ENCODE measurements at regions not wholly inside any gene's neighbourhood (a gene's known extent, or its start where the extent isn't known, plus 50 kb on each side); places are given as distances from the start of the nearest gene placed in this dataset.
"Not testable (repeated sequence)": the region's sequence is repeated elsewhere in the genome, so short reads cannot be mapped to it uniquely, and the experiment has no call there.

DNA sequence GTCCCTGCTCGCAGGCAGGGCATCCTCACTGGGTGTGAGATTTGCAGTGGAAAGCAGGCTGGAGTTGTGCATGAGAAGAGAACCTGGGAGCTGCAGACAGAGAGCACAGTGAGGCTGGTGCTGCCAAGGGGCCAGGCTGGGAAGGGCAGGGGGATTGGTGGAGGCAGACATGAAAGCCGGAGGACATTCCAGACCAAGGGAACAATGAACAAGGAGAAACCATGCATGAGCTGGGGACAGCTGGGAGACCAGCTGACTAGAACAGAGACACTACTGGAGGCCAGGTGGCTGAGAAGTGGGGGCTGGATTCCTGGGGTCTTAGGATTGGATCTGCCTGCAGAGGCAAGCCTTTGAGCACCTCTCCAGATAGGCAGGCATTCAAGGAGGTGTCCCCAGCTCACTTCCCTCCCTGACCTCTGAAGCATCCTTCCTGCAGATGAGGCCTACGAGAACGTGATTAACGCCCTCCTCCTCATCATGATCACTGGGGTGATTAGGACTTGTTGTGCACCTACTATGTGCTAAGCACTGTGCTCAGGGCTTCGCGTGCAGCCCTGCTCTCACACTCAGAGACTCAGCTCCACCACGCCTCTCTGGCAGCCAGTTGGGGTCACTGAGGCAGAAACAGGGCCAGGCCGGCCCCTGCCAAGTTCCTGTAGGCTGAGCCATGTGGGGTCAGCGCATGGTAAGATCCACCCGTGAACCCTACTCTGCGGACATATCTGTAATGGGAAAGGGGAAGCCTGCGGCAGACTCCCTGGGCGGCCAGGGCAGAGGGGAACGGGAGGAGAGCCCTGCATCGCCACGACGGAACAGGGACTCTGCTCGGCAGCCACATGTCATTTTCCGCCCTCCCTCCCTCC is 74.8 kb upstream of the SLC66A3 start:
- H3K4me3 ChIP-seq (ENCODE audit: low read depth, low read length), result no peak overlapping the region
- DNase-seq (ENCODE audit: low read depth), result no peak
- TF ChIP-seq, protein P1, sequence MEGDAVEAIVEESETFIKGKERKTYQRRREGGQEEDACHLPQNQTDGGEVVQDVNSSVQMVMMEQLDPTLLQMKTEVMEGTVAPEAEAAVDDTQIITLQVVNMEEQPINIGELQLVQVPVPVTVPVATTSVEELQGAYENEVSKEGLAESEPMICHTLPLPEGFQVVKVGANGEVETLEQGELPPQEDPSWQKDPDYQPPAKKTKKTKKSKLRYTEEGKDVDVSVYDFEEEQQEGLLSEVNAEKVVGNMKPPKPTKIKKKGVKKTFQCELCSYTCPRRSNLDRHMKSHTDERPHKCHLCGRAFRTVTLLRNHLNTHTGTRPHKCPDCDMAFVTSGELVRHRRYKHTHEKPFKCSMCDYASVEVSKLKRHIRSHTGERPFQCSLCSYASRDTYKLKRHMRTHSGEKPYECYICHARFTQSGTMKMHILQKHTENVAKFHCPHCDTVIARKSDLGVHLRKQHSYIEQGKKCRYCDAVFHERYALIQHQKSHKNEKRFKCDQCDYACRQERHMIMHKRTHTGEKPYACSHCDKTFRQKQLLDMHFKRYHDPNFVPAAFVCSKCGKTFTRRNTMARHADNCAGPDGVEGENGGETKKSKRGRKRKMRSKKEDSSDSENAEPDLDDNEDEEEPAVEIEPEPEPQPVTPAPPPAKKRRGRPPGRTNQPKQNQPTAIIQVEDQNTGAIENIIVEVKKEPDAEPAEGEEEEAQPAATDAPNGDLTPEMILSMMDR (conservative IDR thresholded peaks at IDR 0.05; ENCODE audit: low read depth, low read length), result no peak

DNA sequence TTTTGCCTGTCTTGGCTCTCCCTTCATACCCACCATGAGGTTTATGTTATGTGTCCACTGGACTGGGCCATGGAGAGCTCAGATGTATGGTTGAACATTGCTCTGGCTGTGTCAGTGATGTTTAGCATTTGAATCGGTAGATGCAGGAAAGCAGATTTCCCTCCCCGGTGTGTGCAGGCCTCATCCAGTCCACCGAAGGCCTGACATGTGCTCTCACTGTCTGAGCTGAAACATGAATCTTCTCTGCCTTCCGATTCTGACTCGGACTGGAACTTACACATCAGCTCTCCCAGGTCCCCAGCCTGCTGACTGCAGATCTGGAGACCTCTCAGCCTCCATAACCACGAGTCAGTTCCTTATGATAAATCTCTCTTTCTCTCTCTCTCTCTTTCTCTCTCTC is 72.4 kb upstream of the SLC66A3 start:
- no peak overlapping the region for H3K4me3 ChIP-seq (ENCODE audit: low read depth, low read length)
- DNase-seq (ENCODE audit: low read depth), result peak; percentile 12
- TF ChIP-seq, protein P1 (conservative IDR thresholded peaks at IDR 0.05; ENCODE audit: low read depth, low read length), result no peak

DNA sequence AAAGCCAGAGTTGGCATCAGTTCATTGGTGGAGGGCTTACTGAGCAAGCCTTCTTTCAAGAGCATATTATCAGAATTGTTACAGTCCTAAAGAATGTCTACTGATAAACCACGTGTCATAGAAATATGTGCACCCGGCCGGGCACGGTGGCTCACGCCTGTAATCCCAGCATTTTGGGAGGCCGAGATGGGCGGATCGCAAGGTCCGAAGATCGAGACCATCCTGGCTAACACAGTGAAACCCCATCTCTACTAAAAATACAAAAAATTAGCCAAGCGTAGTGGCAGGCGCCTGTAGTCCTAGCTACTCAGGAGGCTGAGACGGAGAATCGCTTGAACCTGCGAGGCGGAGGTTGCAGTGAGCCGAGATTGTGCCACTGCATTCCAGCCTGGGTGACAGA is 66.4 kb upstream of the SLC66A3 start:
- not testable (repeated sequence) for DNase-seq (ENCODE audit: low read depth); H3K4me3 ChIP-seq (ENCODE audit: low read depth, low read length)

DNA sequence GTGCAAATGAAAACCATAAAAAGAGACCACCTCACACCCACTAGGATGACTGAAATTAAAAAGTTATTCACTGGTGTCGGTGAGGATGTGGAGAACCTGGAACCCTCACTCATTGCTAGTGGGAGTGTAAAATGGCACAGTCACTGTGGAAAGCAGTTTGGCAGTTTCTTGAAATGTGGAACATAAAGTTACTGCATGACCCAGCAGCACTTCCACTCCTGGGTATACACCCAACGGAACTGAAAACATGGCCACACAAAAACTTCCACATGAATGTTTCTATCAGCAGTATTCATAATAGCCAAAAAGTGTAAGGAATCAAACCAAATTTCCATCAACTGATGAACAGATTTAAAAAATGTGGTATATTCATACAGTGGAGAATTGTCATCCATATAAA is 65.1 kb upstream of the SLC66A3 start:
- DNase-seq (ENCODE audit: low read depth), result no peak
- TF ChIP-seq, protein P1 (conservative IDR thresholded peaks at IDR 0.05; ENCODE audit: low read depth, low read length), result no peak
- H3K4me3 ChIP-seq (ENCODE audit: low read depth, low read length), result no peak overlapping the region

DNA sequence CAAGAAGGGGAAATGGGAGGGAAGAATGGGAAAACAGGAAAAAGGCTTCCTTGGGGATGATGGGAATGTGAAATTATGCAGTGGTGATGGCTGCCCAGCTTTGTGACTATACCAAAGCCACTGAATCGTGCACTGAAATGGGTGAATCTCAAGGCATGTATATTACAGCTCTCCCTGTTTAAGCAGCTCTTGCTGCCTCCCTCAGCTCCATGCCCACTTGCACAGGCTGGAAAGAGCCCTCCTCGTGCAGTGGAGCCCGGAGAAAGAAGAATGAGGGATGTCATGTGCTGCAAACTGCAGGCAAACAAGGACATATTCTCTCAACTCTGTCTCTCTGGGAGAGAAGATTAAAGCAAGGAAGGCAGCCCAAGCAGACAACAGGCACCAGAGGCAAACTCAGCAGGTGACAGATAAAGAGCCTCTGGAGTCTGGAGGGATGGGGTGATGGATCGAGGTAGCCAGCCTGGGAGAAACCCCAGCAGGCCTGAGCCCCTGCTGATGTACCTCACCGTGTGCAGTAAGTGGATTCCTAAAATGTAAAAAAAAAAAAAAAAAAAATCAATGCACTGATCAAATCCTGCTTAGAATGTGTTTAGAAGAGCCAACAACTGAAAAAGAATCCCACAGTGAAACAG is 62.4 kb upstream of the SLC66A3 start:
- no peak for DNase-seq (ENCODE audit: low read depth)
- H3K4me3 ChIP-seq (ENCODE audit: low read depth, low read length), result no peak overlapping the region
- TF ChIP-seq, protein P1 (conservative IDR thresholded peaks at IDR 0.05; ENCODE audit: low read depth, low read length), result no peak

DNA sequence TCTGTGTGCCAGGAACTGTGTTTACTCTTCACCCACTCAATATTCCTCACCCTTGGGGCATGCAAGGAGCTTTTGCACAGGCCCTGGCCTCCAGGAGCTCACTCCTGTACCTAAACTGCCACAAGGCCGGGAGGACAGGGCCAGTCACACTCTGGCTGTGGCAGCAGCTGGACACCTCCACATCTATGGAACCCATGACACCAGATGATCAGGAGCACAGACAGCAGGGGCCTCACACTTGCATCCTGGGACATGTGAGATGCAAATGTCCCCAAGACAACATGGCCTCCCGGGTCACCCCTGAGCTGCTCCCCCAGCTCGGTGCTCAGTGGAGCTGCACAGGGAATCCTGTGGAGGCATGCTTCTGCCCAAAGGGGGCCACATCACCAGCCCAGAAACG is 61.8 kb upstream of the SLC66A3 start:
- H3K4me3 ChIP-seq (ENCODE audit: low read depth, low read length), result no peak overlapping the region
- TF ChIP-seq, protein P1 (conservative IDR thresholded peaks at IDR 0.05; ENCODE audit: low read depth, low read length), result no peak
- DNase-seq (ENCODE audit: low read depth), result no peak

DNA sequence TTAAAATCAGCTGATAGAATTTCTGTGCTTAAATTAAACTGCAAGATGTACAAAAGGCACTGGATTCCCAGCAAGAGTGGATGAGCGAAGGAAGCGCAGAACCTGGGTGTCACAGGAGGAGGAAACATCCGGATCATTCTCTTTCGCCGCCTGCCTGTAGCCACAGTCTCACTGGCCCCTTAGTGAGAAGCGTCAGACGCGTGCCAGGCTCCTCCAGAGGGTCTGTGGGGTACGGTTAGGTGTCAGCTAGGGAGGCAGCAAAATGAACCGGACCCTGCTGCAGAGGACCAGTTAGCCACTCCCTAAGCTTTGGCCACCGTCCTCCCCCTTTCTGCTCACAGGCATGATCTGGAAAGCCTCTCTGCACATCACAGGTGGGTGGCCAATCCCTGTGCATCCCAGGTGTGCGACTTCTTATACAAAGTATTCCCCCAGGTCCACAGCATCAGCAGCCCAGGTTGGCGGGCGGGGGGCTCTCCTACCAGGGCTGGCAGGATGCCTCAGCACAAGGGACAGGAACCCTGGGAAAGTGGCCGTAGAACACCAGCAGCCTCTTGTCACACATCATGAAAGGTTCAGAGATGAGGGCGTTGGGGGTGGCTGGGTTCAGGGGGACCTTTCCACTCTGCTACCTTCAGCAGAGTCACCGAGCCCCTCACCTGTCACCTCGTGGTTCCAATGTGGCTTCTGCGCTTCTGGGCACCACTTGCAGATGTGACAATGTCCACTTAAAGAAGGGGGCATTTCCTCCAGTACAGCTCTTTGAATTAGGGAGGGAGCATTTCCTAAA is 61.1 kb upstream of the SLC66A3 start:
- TF ChIP-seq, protein P1 (conservative IDR thresholded peaks at IDR 0.05; ENCODE audit: low read depth, low read length), result no peak
- H3K4me3 ChIP-seq (ENCODE audit: low read depth, low read length), result no peak overlapping the region
- no peak for DNase-seq (ENCODE audit: low read depth)
